ENCODE measurements at regions not wholly inside any gene's neighbourhood (a gene's known extent, or its start where the extent isn't known, plus 50 kb on each side); places are given as distances from the start of the nearest gene placed in this dataset.

DNA sequence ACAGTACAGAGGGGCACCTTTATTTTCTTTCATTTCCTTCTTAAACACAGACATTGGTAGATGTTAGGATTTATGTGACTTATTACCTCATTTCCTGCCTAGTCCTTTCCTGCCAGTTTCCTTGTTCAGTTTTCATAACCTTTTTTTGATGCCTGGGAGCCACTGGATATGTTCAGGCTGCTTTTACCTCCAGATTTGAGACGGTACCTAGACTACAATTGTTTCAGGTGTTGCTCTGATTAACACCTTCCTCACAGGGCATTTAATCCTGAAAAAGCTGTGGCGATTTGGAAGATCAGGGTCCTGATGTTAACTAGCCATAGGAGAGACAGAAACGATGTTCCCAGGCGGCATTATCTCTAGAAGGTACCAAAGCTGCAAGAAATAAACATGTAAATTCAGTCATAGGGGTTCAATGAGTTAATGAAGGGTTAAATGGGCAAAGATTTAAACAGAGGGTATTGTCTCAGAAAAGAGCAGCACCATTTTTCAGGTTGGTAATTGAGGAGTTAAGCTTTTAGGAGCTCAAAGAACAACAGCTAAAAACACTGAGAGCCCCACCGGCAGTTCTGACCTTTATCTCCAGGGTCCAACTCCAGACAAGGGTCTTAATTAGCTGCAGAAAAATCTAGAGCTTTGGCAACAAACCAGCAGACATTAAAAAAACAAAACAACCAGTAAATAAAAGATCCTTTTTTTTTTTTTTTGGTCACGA is 93.3 kb downstream of the HRH4 start:
- Histone ChIP-seq H3K27me3 (no peaks in the 10 kb centered on the region), H3K36me3 (no peaks in the 10 kb centered on the region), H3K4me3 (no peak overlapping the region), H3K9me3 (no peaks in the 10 kb centered on the region)
- no peak for DNase-seq

- Histone ChIP-seq H3K36me3 (no peaks in the 10 kb centered on the region), H3K9me3 (no peaks in the 10 kb centered on the region), H3K4me3 (no peak overlapping the region), H3K27me3 (no peaks in the 10 kb centered on the region)
- DNase-seq = no peak
These were observed 98.0 kb downstream of the HRH4 start for GRCh38 chr18:24558403-24558802.

DNA sequence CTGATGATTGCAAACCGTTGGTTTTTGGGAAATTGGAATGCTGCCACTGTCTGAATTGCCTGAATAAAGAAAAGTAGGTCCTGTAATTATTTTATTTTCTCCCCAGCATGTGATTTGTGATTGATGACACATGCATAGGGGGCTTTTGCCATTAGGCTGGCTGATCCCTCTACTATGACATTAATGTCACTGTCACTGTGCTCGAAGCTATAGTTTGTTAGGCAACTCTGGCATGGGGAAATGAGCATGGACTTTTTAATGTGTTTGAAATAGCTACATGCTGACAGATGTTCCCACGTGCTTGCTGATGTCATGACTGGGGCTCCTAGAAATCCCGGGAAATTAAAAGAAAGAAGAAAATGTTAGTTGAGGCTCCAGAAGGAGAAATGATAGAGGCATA is 99.1 kb downstream of the HRH4 start:
- no peak for DNase-seq
- no peaks in the 10 kb centered on the region for H3K36me3 ChIP-seq
- no peak overlapping the region for H3K4me3 ChIP-seq
- H3K27me3 ChIP-seq = no peaks in the 10 kb centered on the region
- no peaks in the 10 kb centered on the region for H3K9me3 ChIP-seq

DNA sequence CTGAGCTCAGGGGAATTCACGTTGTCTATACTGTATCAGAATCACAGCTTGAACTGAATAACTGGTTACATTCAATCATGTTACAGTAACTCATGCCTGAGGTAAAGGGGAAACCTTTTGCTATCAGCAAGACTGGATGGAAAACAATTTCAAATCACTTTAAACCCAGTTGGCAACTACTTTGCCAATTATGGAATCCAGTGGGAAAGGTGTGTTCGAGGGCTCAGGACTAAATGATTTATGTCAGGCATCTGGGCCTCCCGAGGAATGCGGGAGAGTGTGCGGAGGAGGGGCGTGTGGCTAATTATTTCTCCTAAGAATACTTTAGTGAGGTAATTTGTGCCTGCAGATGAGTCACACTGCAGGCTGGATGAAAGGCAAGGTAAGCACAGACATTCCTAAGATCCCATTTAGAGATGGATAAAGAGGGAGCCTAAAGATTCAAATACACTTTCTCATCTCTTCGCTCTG is 100.1 kb downstream of the HRH4 start:
- Histone ChIP-seq H3K27me3 (no peaks in the 10 kb centered on the region), H3K9me3 (no peaks in the 10 kb centered on the region), H3K4me3 (no peak overlapping the region), H3K36me3 (no peaks in the 10 kb centered on the region)
- no peak for DNase-seq

GRCh38 chr18:24561369-24561965 is 101.0 kb downstream of the HRH4 start:
- no peaks in the 10 kb centered on the region for H3K36me3 ChIP-seq

GRCh38 chr18:24567199-24567598 is 106.8 kb downstream of the HRH4 start:
- H3K36me3 ChIP-seq = no peaks in the 10 kb centered on the region
- H3K9me3 ChIP-seq = no peaks in the 10 kb centered on the region
- peak; percentile 54 for DNase-seq
- no peaks in the 10 kb centered on the region for H3K27me3 ChIP-seq
- H3K4me3 ChIP-seq = no peak overlapping the region

More at GRCh38 chr18:24561369-24561965, 101.0 kb downstream of the HRH4 start:
- H3K27me3 ChIP-seq = no peaks in the 10 kb centered on the region
- H3K9me3 ChIP-seq = no peaks in the 10 kb centered on the region
- no peak for DNase-seq
- no peak overlapping the region for H3K4me3 ChIP-seq

DNA sequence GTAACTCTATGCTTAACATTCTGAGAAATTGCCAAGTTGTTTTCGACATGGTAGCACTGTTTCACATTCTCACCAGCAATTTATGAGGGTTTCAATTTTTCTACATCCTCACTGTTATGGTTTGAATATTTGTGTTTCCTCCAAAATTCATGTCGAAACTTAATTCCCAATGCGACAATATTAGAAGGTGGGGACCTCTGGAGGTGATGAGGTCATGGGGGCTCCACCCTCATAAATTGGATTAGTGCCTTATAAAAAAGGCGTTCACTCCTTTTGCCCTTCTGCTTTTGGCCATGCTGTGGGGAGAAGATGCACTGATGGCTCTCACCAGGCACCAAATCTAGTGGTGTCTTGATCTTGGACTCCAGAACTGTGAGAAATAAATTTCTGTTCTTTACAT is 110.3 kb downstream of the HRH4 start:
- no peak overlapping the region for H3K4me3 ChIP-seq
- H3K27me3 ChIP-seq = no peaks in the 10 kb centered on the region
- peaks cover 5% of the 10 kb centered on the region for H3K9me3 ChIP-seq
- no peak for DNase-seq
- H3K36me3 ChIP-seq = no peaks in the 10 kb centered on the region

DNA sequence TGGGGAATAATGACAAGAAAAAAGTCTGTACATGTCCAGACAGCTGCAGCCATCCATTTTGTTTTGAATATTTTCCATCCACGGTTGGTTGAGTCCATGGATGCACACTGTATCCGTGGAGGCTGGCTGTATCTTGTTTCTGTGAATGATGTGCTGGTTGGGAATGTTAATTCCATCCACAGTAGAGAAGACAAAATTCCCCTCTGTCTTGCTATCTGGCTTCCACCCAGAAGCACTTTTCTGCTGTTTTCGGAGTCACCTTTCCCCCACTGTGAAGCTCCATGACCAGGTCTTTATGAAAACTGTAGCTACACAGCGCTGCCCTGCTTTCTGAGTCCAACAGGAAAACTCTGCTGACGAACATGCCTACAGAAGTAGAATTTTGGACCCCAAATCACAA is 122.3 kb downstream of the HRH4 start:
- Histone ChIP-seq H3K36me3 (no peaks in the 10 kb centered on the region), H3K27me3 (no peaks in the 10 kb centered on the region), H3K9me3 (no peaks in the 10 kb centered on the region), H3K4me3 (no peak overlapping the region)
- DNase-seq = no peak

DNA sequence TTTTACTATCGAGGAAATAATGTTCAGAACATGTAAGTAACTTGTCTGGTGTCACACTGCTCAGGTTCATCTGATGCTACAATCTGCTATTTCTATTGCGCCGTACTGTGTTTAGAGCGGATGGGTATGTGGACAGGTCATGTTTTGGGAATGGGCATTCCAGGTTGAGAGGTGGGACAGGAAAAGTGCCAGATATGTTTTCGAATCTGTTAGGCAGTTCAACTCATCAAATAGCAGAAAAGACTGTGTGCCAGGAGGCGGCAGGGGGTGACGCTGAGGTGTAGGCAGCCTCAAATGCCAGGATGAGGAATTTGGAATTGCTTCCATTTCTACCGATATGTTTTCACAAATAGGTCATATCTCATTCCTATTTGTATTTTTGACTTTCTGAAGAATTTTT is 123.8 kb downstream of the HRH4 start:
- no peak for DNase-seq
- H3K4me3 ChIP-seq = no peak overlapping the region
- H3K9me3 ChIP-seq = no peaks in the 10 kb centered on the region
- no peaks in the 10 kb centered on the region for H3K27me3 ChIP-seq
- no peaks in the 10 kb centered on the region for H3K36me3 ChIP-seq

DNA sequence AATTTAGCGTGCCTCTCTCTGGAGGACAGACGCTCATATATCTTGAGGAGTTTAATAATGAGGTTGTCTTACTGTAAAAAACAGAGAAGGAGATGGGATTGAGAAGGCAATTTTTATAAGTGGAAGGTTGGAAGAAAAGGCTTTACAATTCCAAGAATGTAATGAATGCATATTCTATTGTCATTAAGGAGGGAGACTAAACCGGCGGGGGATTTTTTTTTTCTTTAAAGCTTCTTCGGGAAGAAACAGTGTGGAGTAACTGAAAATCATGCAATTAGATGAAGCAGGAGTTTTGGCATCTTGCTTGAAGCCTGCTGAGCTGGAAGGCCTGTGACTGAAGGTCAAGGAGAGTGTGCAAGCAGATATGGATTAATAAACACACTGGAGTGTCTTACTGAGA is 124.4 kb downstream of the HRH4 start:
- H3K36me3 ChIP-seq = no peaks in the 10 kb centered on the region
- no peaks in the 10 kb centered on the region for H3K27me3 ChIP-seq
- no peak overlapping the region for H3K4me3 ChIP-seq
- no peaks in the 10 kb centered on the region for H3K9me3 ChIP-seq
- no peak for DNase-seq

- Histone ChIP-seq H3K36me3 (no peaks in the 10 kb centered on the region), H3K4me3 (no peak overlapping the region), H3K9me3 (no peaks in the 10 kb centered on the region), H3K27me3 (no peaks in the 10 kb centered on the region)
- no peak for DNase-seq
These were observed 125.6 kb downstream of the HRH4 start for GRCh38 chr18:24585996-24586566.

DNA sequence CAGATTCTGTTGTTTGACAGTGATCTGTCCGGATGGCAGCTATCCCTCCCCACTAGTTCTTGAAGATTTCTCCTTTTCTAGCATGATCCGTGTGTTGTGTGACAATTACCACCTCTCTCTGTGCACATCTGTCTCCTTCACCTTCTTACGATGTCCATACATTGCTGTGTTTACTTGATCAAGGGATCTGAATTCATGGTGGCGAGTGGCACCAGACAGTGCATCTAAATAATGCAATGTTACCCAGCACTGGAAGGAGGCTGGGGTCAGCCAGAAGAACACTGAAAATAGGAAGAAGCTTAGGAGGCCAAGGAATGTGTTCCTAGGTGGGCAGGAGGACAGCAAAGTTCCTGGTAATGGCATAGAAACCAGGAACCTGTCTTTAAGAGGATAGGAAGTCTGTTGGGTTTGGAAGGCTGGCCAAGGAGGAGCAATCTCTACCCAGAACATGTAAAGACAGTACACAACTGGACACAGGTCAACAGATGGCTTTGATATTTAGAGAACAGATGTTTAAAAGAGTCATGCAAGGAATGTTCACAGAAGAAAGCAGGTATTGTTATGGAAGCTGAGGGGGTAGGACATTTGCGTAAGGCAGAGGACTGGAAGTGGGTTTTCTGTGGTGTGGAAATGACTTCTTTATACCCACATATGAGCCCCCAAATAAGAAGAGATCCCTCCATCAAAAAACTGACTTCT is 126.4 kb downstream of the HRH4 start:
- no peaks in the 10 kb centered on the region for H3K27me3 ChIP-seq
- no peak for DNase-seq
- no peak overlapping the region for H3K4me3 ChIP-seq
- H3K9me3 ChIP-seq = no peaks in the 10 kb centered on the region
- H3K36me3 ChIP-seq = no peaks in the 10 kb centered on the region

DNA sequence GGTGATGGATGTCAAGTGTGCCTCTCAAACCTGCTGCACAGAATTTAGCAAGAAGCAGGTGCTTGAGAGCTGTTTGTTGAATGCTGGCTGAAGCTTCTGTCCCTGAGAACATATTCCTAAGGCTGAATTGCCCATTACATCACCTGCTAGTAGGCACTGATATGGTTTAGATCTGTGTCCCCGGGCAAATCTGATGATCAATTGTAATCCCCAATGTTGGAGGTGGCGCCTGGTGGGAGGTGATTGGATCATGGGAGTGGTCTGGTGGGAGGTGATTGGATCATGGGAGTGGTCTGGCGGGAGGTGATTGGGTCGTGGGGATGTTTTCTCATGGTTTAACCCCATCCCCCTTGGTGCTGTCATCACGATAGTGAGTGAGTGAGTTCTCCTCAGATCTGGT is 128.0 kb downstream of the HRH4 start:
- Histone ChIP-seq H3K4me3 (no peak overlapping the region), H3K36me3 (no peaks in the 10 kb centered on the region), H3K27me3 (no peaks in the 10 kb centered on the region), H3K9me3 (no peaks in the 10 kb centered on the region)
- DNase-seq = no peak

DNA sequence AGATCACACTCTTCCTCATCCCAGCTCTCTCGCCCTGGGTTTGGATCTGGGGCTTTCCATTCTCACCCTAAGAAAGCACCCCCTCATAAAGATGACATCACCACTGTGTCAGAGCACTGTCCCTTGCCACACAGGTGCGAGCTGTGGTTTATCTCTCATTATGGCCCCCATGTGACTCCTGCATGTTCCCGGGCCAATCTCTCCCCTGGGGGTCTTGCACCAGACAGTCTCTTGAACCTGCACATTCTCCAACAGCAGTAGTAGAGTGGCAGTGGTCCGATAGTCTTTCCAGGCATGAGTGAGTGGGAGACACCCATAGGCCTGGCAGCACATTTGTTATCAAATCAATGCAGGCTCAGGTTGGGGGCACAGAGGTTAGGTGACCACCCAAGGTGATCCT is 130.5 kb downstream of the HRH4 start:
- Histone ChIP-seq H3K4me3 (no peak overlapping the region), H3K27me3 (no peaks in the 10 kb centered on the region), H3K36me3 (no peaks in the 10 kb centered on the region), H3K9me3 (no peaks in the 10 kb centered on the region)
- DNase-seq = no peak

GRCh38 chr18:24593401-24593800 is 133.0 kb downstream of the HRH4 start:
- H3K4me3 ChIP-seq = no peak overlapping the region
- no peaks in the 10 kb centered on the region for H3K27me3 ChIP-seq
- H3K36me3 ChIP-seq = no peaks in the 10 kb centered on the region
- H3K9me3 ChIP-seq = no peaks in the 10 kb centered on the region
- no peak for DNase-seq

DNA sequence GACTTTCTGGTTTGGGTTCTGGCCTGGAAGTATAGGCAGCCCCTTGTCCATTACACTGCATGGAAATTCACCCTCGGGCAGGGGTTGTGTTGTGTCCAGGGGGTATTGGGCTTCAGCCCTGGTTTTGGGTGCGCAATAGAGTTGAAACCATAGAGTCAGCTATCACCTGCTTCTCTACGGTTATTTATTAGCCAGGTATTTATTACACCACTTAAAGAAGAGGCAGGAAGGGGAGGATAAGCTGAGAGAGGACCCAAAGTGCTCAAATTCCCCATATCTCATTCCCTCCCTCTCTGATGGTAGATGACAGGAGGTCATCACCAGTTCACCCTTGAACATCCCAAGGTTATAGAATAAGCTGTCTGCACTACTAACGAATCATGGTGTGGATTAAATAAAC is 133.4 kb downstream of the HRH4 start:
- H3K27me3 ChIP-seq = no peaks in the 10 kb centered on the region
- no peaks in the 10 kb centered on the region for H3K36me3 ChIP-seq
- H3K4me3 ChIP-seq = no peak overlapping the region
- no peak for DNase-seq
- H3K9me3 ChIP-seq = no peaks in the 10 kb centered on the region

DNA sequence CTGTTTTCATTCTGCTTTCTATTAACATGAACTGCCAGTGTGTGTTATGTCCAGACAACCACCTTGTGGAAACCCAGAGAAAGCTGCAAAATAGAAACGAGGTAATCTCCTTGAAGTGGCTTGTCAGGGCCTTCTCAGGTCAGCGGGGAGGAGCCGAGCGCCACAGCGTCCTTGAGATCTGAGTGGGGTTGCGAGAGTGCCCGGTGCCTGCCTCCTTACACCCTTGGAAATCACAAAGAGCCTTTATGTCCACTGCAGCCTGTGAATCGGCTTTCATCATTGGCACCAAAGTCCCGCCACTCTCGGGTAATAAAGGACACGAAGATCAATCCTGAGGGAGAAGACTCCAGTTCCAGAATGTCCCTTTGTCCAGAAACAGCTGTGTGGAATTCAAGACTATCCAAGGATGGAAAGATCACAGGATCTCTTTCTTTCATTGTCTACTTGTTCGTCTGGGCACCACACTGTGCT is 135.2 kb downstream of the HRH4 start:
- H3K4me3 ChIP-seq = no peak overlapping the region
- DNase-seq = no peak
- no peaks in the 10 kb centered on the region for H3K27me3 ChIP-seq
- no peaks in the 10 kb centered on the region for H3K36me3 ChIP-seq
- no peaks in the 10 kb centered on the region for H3K9me3 ChIP-seq

Data from MG63 (cell line).